CD14-positive monocyte (primary cell): ENCODE measurements at regions not wholly inside any gene's neighbourhood (a gene's known extent, or its start where the extent isn't known, plus 50 kb on each side); places are given as distances from the start of the nearest gene placed in this dataset.
A peak's percentile ranks its signal among the peaks of the same experiment; 100 is the strongest.

Experiments
- DNase-seq, 3 donors: peaks; one replicate each; pipeline ENCODE4 v3.0.0-alpha.2; 2011 to 2022
- H2AFZ ChIP-seq: 2 replicates; pipeline ENCODE4 v1.6.0; 2012; ENCODE audit warnings: mild to moderate bottlenecking, low read depth, low read length, inconsistent platforms; ENCODE audit not compliant: insufficient read depth, poor library complexity, severe bottlenecking
- H3K27ac ChIP-seq, 2 donors: 1 replicate in 1 of 2; 2 replicates in 1 of 2; pipeline ENCODE4 v1.5.1; 2012 to 2013; ENCODE audit warnings: low read length in 2 of 2, control low read depth in 1 of 2, inconsistent platforms in 1 of 2, low read depth in 1 of 2, mild to moderate bottlenecking in 1 of 2
- H3K27me3 ChIP-seq, 2 donors: one replicate each; pipeline versions ENCODE4 v1.6.0 to v1.6.1; 2011 to 2013; ENCODE audit warnings: low read length in 2 of 2; ENCODE audit not compliant: control insufficient read depth in 2 of 2, insufficient read depth in 2 of 2
- H3K36me3 ChIP-seq, 2 donors: replicated peaks in 1 of 2; 1 replicate in 1 of 2; 2 replicates in 1 of 2; pipeline versions ENCODE4 v1.5.1 to v1.6.1; 2012 to 2013; ENCODE audit warnings: low read length in 2 of 2, control low read depth in 1 of 2, inconsistent platforms in 1 of 2, mild to moderate bottlenecking in 1 of 2; ENCODE audit not compliant: insufficient read depth in 2 of 2, control insufficient read depth in 1 of 2
- H3K4me1 ChIP-seq, 2 donors: 1 replicate in 1 of 2; 2 replicates in 1 of 2; pipeline versions ENCODE4 v1.5.1 to v1.6.1; 2012 to 2013; ENCODE audit warnings: low read length in 2 of 2, control low read depth in 1 of 2, inconsistent platforms in 1 of 2, mild to moderate bottlenecking in 1 of 2, moderate library complexity in 1 of 2; ENCODE audit not compliant: insufficient read depth in 2 of 2, control insufficient read depth in 1 of 2
- H3K4me2 ChIP-seq: replicated peaks from 2 replicates; pipeline ENCODE3; 2012; ENCODE audit warnings: low read length, moderate library complexity, mild to moderate bottlenecking; ENCODE audit not compliant: poor library complexity, severe bottlenecking; ENCODE audit errors: extremely low read depth
- H3K4me3 ChIP-seq, 3 experiments: fragments of 200-600 bp in 1 of 3; sonication (generic) in 1 of 3; replicated peaks in 1 of 3; 1 replicate in 2 of 3; 2 replicates in 1 of 3; pipeline ENCODE4 v1.5.1; 2011 to 2013; ENCODE audit warnings: low read length in 3 of 3, mild to moderate bottlenecking in 3 of 3, control low read depth in 2 of 3, low read depth in 2 of 3, inconsistent platforms in 1 of 3, moderate library complexity in 1 of 3
- H3K79me2 ChIP-seq: 2 replicates; pipeline ENCODE4 v1.6.0; 2012; ENCODE audit warnings: mild to moderate bottlenecking, control low read depth, inconsistent platforms, low read length, moderate library complexity; ENCODE audit not compliant: insufficient read depth
- H3K9ac ChIP-seq: 2 replicates; pipeline ENCODE4 v1.6.0; 2017; ENCODE audit warnings: low read length, mild to moderate bottlenecking; ENCODE audit not compliant: insufficient read depth, poor library complexity, severe bottlenecking
- H3K9me3 ChIP-seq, 2 donors: replicated peaks in 1 of 2; 1 replicate in 1 of 2; 2 replicates in 1 of 2; pipeline versions ENCODE4 v1.5.1 to v1.6.1; 2012 to 2013; ENCODE audit warnings: low read length in 2 of 2, control low read depth in 1 of 2; ENCODE audit not compliant: control insufficient read depth in 1 of 2, insufficient read depth in 1 of 2
- H4K20me1 ChIP-seq: 2 replicates; pipeline ENCODE4 v1.6.0; 2012; ENCODE audit warnings: mild to moderate bottlenecking, low read length, control low read depth, moderate library complexity; ENCODE audit not compliant: insufficient read depth
- H3K27ac Mint-ChIP-seq, 7 donors: one replicate each; pipeline ENCODE4 v1.8.0; 2020; ENCODE audit warnings: mild to moderate bottlenecking in 7 of 7, mixed read lengths in 7 of 7, moderate library complexity in 6 of 7, inconsistent platforms in 2 of 7
- H3K27me3 Mint-ChIP-seq, 3 donors: one replicate each; pipeline ENCODE4 v1.8.0; 2021 to 2022; ENCODE audit warnings: low read depth in 3 of 3, mild to moderate bottlenecking in 3 of 3, mixed read lengths in 3 of 3, moderate library complexity in 3 of 3, inconsistent platforms in 1 of 3
- H3K36me3 Mint-ChIP-seq, 2 donors: one replicate each; pipeline ENCODE4 v1.8.0; 2020; ENCODE audit warnings: mixed read lengths in 2 of 2, inconsistent platforms in 1 of 2, mild to moderate bottlenecking in 1 of 2
- H3K4me1 Mint-ChIP-seq: one replicate; pipeline ENCODE4 v1.8.0; 2020; ENCODE audit warnings: mild to moderate bottlenecking, mixed read lengths
- H3K4me3 Mint-ChIP-seq, 2 donors: one replicate each; pipeline ENCODE4 v1.8.0; 2020; ENCODE audit warnings: mild to moderate bottlenecking in 2 of 2, mixed read lengths in 2 of 2, moderate library complexity in 1 of 2
- H3K9me3 Mint-ChIP-seq, 7 donors: one replicate each; pipeline ENCODE4 v1.8.0; 2020 to 2022; ENCODE audit warnings: mixed read lengths in 7 of 7, mild to moderate bottlenecking in 6 of 7, moderate library complexity in 6 of 7, inconsistent platforms in 2 of 7
- WGBS: methylation state at CpG from one replicate; pipeline ENCODE4 v1.1.5; 2013; ENCODE audit warnings: missing lambda C conversion rate; ENCODE audit not compliant: insufficient coverage; 5-methylcytosine and 5-hydroxymethylcytosine counted together
- intact Hi-C, 2 donors: fragments of 100-400 bp; cut with micrococcal nuclease; formaldehyde crosslinking; loops; one replicate each; pipeline versions ENCODE4 v1.15.0 to v1.15.1; 2023
- TF ChIP-seq, protein P1 (sequence below): fragments of 200-600 bp; IDR thresholded peaks from one replicate; pipeline ENCODE4 v1.8.0; 2022; ENCODE audit warnings: antibody characterized with exemption, mild to moderate bottlenecking

DNA sequence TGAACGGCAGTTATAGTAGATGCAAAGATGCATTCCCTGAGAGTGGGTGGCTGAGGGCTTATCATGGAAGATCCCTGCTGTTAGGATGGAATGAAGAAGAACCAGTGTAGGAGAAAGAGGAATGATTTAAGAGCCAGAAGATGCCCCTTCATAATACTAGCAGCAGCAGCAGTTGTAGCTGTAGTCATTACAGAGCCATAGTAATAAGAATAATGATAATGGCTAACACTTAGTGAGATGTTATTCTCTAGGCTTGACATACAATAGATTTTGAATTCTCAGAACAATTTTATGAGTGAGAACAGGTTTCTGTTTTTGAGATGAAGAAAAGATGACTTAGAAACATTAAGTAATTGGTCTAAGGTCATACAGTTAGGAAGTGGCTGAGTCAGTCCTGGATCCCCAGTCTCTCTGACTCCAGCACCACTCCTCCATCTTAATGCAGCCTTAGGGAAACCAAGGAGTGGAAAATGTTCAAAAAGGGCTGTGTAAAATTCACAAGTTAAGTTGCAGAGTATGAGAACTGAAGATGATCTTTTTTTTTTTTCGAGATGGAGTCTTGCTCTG, 459.4 kb upstream of the SGCD start:
- Mint-ChIP-seq H3K27me3 (peaks cover 0 to 2% (median 1%) of the 10 kb centered on the region in 3 donors), H3K27ac (peak overlapping the region in 1 of 7 donors; percentile 11), H3K36me3 (no peaks in the 10 kb centered on the region), H3K9me3 (peaks cover 0 to 8% (median 2%) of the 10 kb centered on the region in 7 donors), H3K4me3 (no peak overlapping the region), H3K4me1 (no peaks in the 10 kb centered on the region)
- Histone ChIP-seq H3K4me2 (no peak overlapping the region), H3K9me3 (no peaks in the 10 kb centered on the region), H3K36me3 (no peaks in the 10 kb centered on the region), H3K27ac (no peak overlapping the region), H3K4me3 (no peak overlapping the region), H3K27me3 (no peaks in the 10 kb centered on the region), H3K79me2 (no peaks in the 10 kb centered on the region), H2AFZ (no peak overlapping the region), H3K9ac (no peak overlapping the region), H4K20me1 (no peaks in the 10 kb centered on the region), H3K4me1 (no peaks in the 10 kb centered on the region)
- DNase-seq = no peak
- intact Hi-C loops = no loop called here
- WGBS = 100% methylated on average over 1 of the region's 2 CpGs
- TF ChIP-seq, protein P1, sequence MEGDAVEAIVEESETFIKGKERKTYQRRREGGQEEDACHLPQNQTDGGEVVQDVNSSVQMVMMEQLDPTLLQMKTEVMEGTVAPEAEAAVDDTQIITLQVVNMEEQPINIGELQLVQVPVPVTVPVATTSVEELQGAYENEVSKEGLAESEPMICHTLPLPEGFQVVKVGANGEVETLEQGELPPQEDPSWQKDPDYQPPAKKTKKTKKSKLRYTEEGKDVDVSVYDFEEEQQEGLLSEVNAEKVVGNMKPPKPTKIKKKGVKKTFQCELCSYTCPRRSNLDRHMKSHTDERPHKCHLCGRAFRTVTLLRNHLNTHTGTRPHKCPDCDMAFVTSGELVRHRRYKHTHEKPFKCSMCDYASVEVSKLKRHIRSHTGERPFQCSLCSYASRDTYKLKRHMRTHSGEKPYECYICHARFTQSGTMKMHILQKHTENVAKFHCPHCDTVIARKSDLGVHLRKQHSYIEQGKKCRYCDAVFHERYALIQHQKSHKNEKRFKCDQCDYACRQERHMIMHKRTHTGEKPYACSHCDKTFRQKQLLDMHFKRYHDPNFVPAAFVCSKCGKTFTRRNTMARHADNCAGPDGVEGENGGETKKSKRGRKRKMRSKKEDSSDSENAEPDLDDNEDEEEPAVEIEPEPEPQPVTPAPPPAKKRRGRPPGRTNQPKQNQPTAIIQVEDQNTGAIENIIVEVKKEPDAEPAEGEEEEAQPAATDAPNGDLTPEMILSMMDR = no peak

GRCh38 chr5:155870636-155871035, 456.3 kb upstream of the SGCD start:
- no peaks in the 10 kb centered on the region for H3K4me1 Mint-ChIP-seq
- H2AFZ ChIP-seq = no peak overlapping the region
- no peaks in the 10 kb centered on the region for H3K36me3 ChIP-seq
- 97% methylated on average over 5 of the region's 7 CpGs for WGBS
- H4K20me1 ChIP-seq = no peaks in the 10 kb centered on the region
- H3K4me2 ChIP-seq = no peak overlapping the region
- no peak overlapping the region for H3K27ac Mint-ChIP-seq
- no peaks in the 10 kb centered on the region for H3K4me1 ChIP-seq
- H3K79me2 ChIP-seq = no peaks in the 10 kb centered on the region
- no peaks in the 10 kb centered on the region for H3K27me3 ChIP-seq
- H3K4me3 Mint-ChIP-seq = no peak overlapping the region
- no peak overlapping the region for H3K27ac ChIP-seq
- no peak overlapping the region for H3K4me3 ChIP-seq
- no peak overlapping the region for H3K9ac ChIP-seq
- no peaks in the 10 kb centered on the region for H3K9me3 ChIP-seq
- no peak for DNase-seq
- no peaks in the 10 kb centered on the region for H3K36me3 Mint-ChIP-seq
- intact Hi-C loops = no loop called here
- H3K27me3 Mint-ChIP-seq = peaks cover 0 to 2% (median 0%) of the 10 kb centered on the region in 3 donors
- TF ChIP-seq, protein P1 = no peak
- H3K9me3 Mint-ChIP-seq = peaks cover 0 to 8% (median 2%) of the 10 kb centered on the region in 7 donors
